ENCODE measurements at regions not wholly inside any gene's neighbourhood (a gene's known extent, or its start where the extent isn't known, plus 50 kb on each side); places are given as distances from the start of the nearest gene placed in this dataset.

GRCh38 chr3:187927565-187927964 lies 182.3 kb upstream of the BCL6 start:
- no peak for DNase-seq (ENCODE audit: low read depth in 1 of 2, low spot score in 1 of 2)
- Histone ChIP-seq H3K9me3 (ENCODE audit: low read depth) (no peaks in the 10 kb centered on the region), H3K27ac (no peak overlapping the region), H3K4me3 (no peak overlapping the region), H3K36me3 (no peaks in the 10 kb centered on the region), H3K27me3 (no peaks in the 10 kb centered on the region), H3K4me1 (ENCODE audit: low read depth) (no peaks in the 10 kb centered on the region)
- no peak for TF ChIP-seq CTCF (IDR thresholded peaks at IDR 0.05; ENCODE audit: low read depth, low read length)

- Histone ChIP-seq H3K4me3 (no peak overlapping the region), H3K36me3 (no peaks in the 10 kb centered on the region), H3K9me3 (ENCODE audit: low read depth) (no peaks in the 10 kb centered on the region), H3K27me3 (no peaks in the 10 kb centered on the region), H3K27ac (no peak overlapping the region), H3K4me1 (ENCODE audit: low read depth) (no peaks in the 10 kb centered on the region)
- TF ChIP-seq CTCF (IDR thresholded peaks at IDR 0.05; ENCODE audit: low read depth, low read length), result no peak
- DNase-seq (ENCODE audit: low read depth in 1 of 2, low spot score in 1 of 2), result no peak
Observed at GRCh38 chr3:187929112-187929816, 184.0 kb upstream of the BCL6 start.

- Histone ChIP-seq H3K36me3 (no peaks in the 10 kb centered on the region), H3K27ac (no peak overlapping the region), H3K4me1 (ENCODE audit: low read depth) (no peaks in the 10 kb centered on the region), H3K27me3 (no peaks in the 10 kb centered on the region), H3K9me3 (ENCODE audit: low read depth) (no peaks in the 10 kb centered on the region), H3K4me3 (no peak overlapping the region)
- DNase-seq (ENCODE audit: low read depth in 1 of 2, low spot score in 1 of 2), result no peak
- no peak for TF ChIP-seq CTCF (IDR thresholded peaks at IDR 0.05; ENCODE audit: low read depth, low read length)
Observed at GRCh38 chr3:187930021-187930420, 184.8 kb upstream of the BCL6 start.

GRCh38 chr3:187931101-187931500 lies 185.8 kb upstream of the BCL6 start:
- Histone ChIP-seq H3K4me1 (ENCODE audit: low read depth) (no peaks in the 10 kb centered on the region), H3K27me3 (no peaks in the 10 kb centered on the region), H3K27ac (no peak overlapping the region), H3K36me3 (no peaks in the 10 kb centered on the region), H3K4me3 (no peak overlapping the region), H3K9me3 (ENCODE audit: low read depth) (no peaks in the 10 kb centered on the region)
- TF ChIP-seq CTCF (IDR thresholded peaks at IDR 0.05; ENCODE audit: low read depth, low read length), result no peak
- no peak for DNase-seq (ENCODE audit: low read depth in 1 of 2, low spot score in 1 of 2)

GRCh38 chr3:187931770-187932278 lies 186.6 kb upstream of the BCL6 start:
- TF ChIP-seq CTCF (IDR thresholded peaks at IDR 0.05; ENCODE audit: low read depth, low read length), result no peak
- H3K4me1 ChIP-seq (ENCODE audit: low read depth), result no peaks in the 10 kb centered on the region
- no peaks in the 10 kb centered on the region for H3K9me3 ChIP-seq (ENCODE audit: low read depth)
- no peak for DNase-seq (ENCODE audit: low read depth in 1 of 2, low spot score in 1 of 2)
- no peak overlapping the region for H3K4me3 ChIP-seq
- no peaks in the 10 kb centered on the region for H3K27me3 ChIP-seq
- no peak overlapping the region for H3K27ac ChIP-seq
- no peaks in the 10 kb centered on the region for H3K36me3 ChIP-seq

Measured in cardiac muscle cell (in vitro differentiated cells and primary cell).